ENCODE measurements at regions not wholly inside any gene's neighbourhood (a gene's known extent, or its start where the extent isn't known, plus 50 kb on each side); places are given as distances from the start of the nearest gene placed in this dataset.
"Not testable (repeated sequence)": the region's sequence is repeated elsewhere in the genome, so short reads cannot be mapped to it uniquely, and the experiment has no call there.

- Histone ChIP-seq H3K4me1 (ENCODE audit: control insufficient read depth, insufficient read depth, low read length) (no peaks in the 10 kb centered on the region), H3K27ac (ENCODE audit: low read length) (no peak overlapping the region), H3K4me3 (ENCODE audit: low read length) (no peak overlapping the region), H3K9me3 (ENCODE audit: control insufficient read depth, low read length) (no peaks in the 10 kb centered on the region), H3K27me3 (ENCODE audit: control insufficient read depth, insufficient read depth) (no peaks in the 10 kb centered on the region)
- no peak for ATAC-seq
- DNase-seq, result peak in 2 of 3 donors; percentile 24 to 27
- 76% methylated on average over 25 of the region's 25 CpGs for WGBS
- intact Hi-C loops (cut with DNase I), result loop anchor here in 2 of 4 donors (10.0 kb wide), 1 partner anchor 750 kb away; no protein-coding TSS in a partner anchor
Measured at GRCh38 chr20:29874476-29875202, 1382.8 kb upstream of the DEFB115 start.

DNA sequence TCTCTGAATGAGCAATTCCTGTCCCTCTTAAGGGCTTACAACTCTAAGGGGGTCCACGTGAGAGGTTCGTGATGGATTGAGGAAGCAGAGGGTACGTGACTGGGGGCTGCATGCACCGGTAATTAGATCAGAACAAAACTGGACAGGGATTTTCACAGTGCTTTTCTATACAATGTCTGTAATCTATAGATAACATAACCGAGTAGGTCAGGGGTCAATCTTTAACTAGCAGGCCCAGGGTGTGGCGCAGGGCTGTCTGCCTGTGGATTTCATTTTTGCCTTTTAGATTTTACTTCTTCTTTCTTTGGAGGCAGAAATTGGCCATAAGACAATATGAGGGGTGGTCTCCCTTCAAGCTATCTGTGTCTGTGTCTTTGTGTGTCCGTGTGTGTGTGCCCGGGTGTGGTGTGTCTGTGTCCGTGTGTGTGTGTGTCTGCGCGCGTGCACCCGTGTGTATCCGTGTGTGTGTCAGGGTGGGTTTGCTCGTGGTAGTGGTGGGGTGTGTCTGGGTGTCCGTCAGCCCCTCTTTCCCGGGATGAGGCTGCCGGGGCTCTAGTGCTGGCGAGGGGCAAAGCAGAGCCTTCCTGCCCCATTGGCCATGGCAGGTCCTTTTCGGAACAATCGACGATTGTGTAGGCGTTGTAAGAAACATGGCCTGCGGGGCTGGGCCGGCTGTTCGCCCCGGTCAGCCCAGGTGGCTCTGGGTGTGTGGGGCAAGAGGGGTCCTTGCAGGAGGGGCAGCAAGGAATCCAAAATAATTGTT lies 1382.0 kb upstream of the DEFB115 start:
- intact Hi-C loops (cut with DNase I), result loop anchor here in 2 of 4 donors (10.0 kb wide), 1 partner anchor 751 kb away; no protein-coding TSS in a partner anchor
- H3K27me3 ChIP-seq (ENCODE audit: control insufficient read depth, insufficient read depth); H3K9me3 ChIP-seq (ENCODE audit: control insufficient read depth, low read length); H3K4me3 ChIP-seq (ENCODE audit: low read length); H3K27ac ChIP-seq (ENCODE audit: low read length); H3K4me1 ChIP-seq (ENCODE audit: control insufficient read depth, insufficient read depth, low read length): not testable (repeated sequence)
- ATAC-seq (peak; percentile 64 to 72), DNase-seq (peak in 2 of 3 donors; percentile 7 to 59)
- WGBS, result 80% methylated on average over 27 of the region's 27 CpGs

DNA sequence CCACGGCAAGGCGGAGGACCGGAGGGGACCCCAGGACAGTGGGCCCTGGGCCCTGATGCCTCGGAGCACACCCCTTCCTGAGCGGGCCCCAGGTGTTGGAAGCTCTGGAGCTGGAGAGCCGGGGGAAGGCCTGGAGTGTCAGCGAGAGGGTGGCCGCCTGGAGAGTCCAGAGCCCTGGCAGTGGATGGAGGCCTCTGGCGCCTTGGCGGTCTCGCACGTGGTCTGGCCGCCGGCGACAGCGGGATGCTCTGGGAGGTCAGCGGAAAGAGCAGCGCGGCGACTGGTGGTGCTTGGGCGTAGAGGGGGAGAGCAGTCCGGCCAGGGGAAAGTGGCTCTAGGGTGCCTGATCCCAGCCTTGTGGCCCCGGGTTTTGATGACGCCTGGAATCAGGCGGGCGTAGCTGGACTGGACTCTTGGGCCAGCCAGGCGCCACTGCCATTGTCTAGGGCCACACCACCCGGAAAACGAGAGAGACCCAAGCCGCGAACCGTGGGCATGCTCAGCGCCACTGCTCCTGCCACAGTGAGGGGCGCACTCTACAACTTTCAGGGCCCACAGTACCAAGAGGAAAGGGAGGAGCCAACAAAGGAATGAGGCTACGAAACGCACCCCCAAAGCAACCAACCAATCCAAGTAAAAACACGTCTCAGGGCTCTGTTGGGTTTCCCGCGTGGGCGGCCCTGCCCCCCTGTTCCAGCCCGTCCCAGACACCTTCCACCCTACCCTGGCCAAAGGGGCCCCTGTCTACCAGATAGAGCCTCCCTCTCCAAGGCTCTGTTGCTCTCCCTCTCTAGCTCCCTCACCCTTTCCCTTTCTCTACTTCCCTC lies 1381.2 kb upstream of the DEFB115 start:
- intact Hi-C loops (cut with DNase I), result loop anchor here in 2 of 4 donors (10.0 kb wide), 1 partner anchor 751 kb away; no protein-coding TSS in a partner anchor
- WGBS, result 87% methylated on average over 41 of the region's 41 CpGs
- DNase-seq (peak in 2 of 3 donors; percentile 10 to 57), ATAC-seq (peak; percentile 21 to 32)
- not testable (repeated sequence) for H3K27me3 ChIP-seq (ENCODE audit: control insufficient read depth, insufficient read depth); H3K4me1 ChIP-seq (ENCODE audit: control insufficient read depth, insufficient read depth, low read length); H3K27ac ChIP-seq (ENCODE audit: low read length); H3K4me3 ChIP-seq (ENCODE audit: low read length); H3K9me3 ChIP-seq (ENCODE audit: control insufficient read depth, low read length)

DNA sequence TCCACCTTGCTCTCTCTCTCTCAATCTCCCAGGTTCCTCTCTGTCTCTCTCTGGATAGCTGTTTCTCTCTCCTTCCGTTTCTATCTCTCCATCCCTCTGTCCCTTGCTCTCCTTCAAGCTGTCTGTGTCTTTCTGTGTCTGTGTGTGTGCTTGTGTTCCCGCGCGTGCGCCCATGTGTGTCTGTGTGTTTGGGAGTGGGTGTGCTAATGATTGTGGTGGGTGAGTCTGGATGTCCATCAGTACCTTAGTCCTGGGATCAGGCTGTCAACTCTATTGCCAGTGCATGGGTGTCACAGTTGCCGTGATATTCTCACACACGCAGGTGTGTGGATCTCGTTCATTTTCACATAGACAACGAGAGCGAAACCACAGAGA lies 1380.6 kb upstream of the DEFB115 start:
- H3K27me3 ChIP-seq (ENCODE audit: control insufficient read depth, insufficient read depth), result no peaks in the 10 kb centered on the region
- H3K27ac ChIP-seq (ENCODE audit: low read length), result no peak overlapping the region
- no peaks in the 10 kb centered on the region for H3K9me3 ChIP-seq (ENCODE audit: control insufficient read depth, low read length)
- 81% methylated on average over 10 of the region's 10 CpGs for WGBS
- peak in 2 of 3 donors; percentile 10 to 63 for DNase-seq
- intact Hi-C loops (cut with DNase I), result loop anchor here in 2 of 4 donors (10.0 kb wide), 1 partner anchor 752 kb away; no protein-coding TSS in a partner anchor
- no peak overlapping the region for H3K4me3 ChIP-seq (ENCODE audit: low read length)
- no peaks in the 10 kb centered on the region for H3K4me1 ChIP-seq (ENCODE audit: control insufficient read depth, insufficient read depth, low read length)
- no peak for ATAC-seq

GRCh38 chr20:29877411-29878280 lies 1379.8 kb upstream of the DEFB115 start:
- ATAC-seq; H3K9me3 ChIP-seq (ENCODE audit: control insufficient read depth, low read length); H3K4me3 ChIP-seq (ENCODE audit: low read length); H3K27me3 ChIP-seq (ENCODE audit: control insufficient read depth, insufficient read depth); H3K4me1 ChIP-seq (ENCODE audit: control insufficient read depth, insufficient read depth, low read length); H3K27ac ChIP-seq (ENCODE audit: low read length): not testable (repeated sequence)
- peak; percentile 7 to 56 (median 33) for DNase-seq
- WGBS, result 61% methylated on average over 31 of the region's 31 CpGs
- intact Hi-C loops (cut with DNase I), result loop anchor here in 2 of 4 donors (10.0 kb wide), 1 partner anchor 753 kb away; no protein-coding TSS in a partner anchor

DNA sequence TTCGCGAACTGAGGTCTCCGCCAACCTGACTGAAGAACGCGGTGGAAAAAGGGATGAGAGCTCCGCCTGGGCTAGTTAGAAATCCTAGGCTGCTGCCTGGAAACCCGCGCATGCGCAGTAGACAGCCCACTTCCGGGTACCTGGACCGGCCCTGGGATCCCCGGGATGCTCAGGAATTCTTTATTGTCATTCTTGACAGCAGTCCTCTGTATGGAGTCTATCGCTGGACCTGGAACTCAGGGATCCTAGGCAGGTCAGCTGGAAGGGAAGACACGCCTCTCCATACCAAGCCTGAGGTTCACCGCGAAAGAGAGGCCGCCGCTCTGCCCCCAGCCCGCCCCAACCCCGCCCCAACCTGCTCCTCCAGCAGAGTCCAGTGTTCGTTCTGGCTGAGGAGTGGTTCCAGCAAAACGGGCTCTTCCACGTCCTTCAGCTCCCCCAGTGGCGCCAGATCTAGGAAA lies 1379.2 kb upstream of the DEFB115 start:
- ATAC-seq, result peak; percentile 49 to 67
- peak; percentile 15 to 67 (median 48) for DNase-seq
- 37% methylated on average over 24 of the region's 24 CpGs for WGBS
- Histone ChIP-seq H3K4me1 (ENCODE audit: control insufficient read depth, insufficient read depth, low read length) (no peaks in the 10 kb centered on the region), H3K27me3 (ENCODE audit: control insufficient read depth, insufficient read depth) (no peaks in the 10 kb centered on the region), H3K9me3 (ENCODE audit: control insufficient read depth, low read length) (no peaks in the 10 kb centered on the region), H3K27ac (ENCODE audit: low read length) (no peak overlapping the region), H3K4me3 (ENCODE audit: low read length) (no peak overlapping the region)
- intact Hi-C loops (cut with DNase I), result loop anchor here in 2 of 4 donors (10.0 kb wide), 1 partner anchor 754 kb away; no protein-coding TSS in a partner anchor

- DNase-seq (peak; percentile 8 to 63 (median 52)), ATAC-seq (peak; percentile 61 to 69)
- no peak overlapping the region for H3K4me3 ChIP-seq (ENCODE audit: low read length)
- no peaks in the 10 kb centered on the region for H3K27me3 ChIP-seq (ENCODE audit: control insufficient read depth, insufficient read depth)
- intact Hi-C loops (cut with DNase I), result loop anchor here in 2 of 4 donors (10.0 kb wide), 1 partner anchor 754 kb away; no protein-coding TSS in a partner anchor
- WGBS, result 43% methylated on average over 24 of the region's 24 CpGs
- H3K27ac ChIP-seq (ENCODE audit: low read length), result no peak overlapping the region
- no peaks in the 10 kb centered on the region for H3K9me3 ChIP-seq (ENCODE audit: control insufficient read depth, low read length)
- no peaks in the 10 kb centered on the region for H3K4me1 ChIP-seq (ENCODE audit: control insufficient read depth, insufficient read depth, low read length)
Measured at GRCh38 chr20:29878777-29879442, 1378.6 kb upstream of the DEFB115 start.

DNA sequence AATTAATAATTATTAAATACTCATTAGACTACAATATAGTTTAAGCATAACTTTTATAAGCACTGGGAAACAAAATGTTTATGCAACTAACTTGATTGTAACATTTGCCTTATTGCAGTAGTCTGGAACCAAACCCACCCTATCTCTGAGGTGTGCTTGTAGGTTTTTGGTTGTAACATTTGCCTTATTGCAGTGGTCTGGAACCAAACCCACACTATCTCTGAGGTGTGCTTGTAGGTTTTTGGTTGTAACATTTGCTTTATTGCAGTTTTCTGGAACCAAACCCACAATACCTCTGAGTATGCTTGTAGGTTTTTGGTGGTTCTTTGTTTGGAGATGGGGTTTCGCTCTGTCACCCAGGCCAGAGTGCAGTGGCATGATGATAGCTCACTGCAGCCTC lies 1376.4 kb upstream of the DEFB115 start:
- not testable (repeated sequence) for H3K9me3 ChIP-seq (ENCODE audit: control insufficient read depth, low read length); H3K27me3 ChIP-seq (ENCODE audit: control insufficient read depth, insufficient read depth); H3K27ac ChIP-seq (ENCODE audit: low read length); H3K4me1 ChIP-seq (ENCODE audit: control insufficient read depth, insufficient read depth, low read length); ATAC-seq; H3K4me3 ChIP-seq (ENCODE audit: low read length); DNase-seq
- intact Hi-C loops (cut with DNase I), result loop anchor here in 1 of 4 donors (5.0 kb wide), 1 partner anchor 769 kb away; no protein-coding TSS in a partner anchor
- WGBS, result 78% methylated on average over 1 of the region's 1 CpG

GRCh38 chr20:29883514-29884219 lies 1373.8 kb upstream of the DEFB115 start:
- H3K4me1 ChIP-seq (ENCODE audit: control insufficient read depth, insufficient read depth, low read length); H3K27ac ChIP-seq (ENCODE audit: low read length); H3K27me3 ChIP-seq (ENCODE audit: control insufficient read depth, insufficient read depth); DNase-seq; H3K4me3 ChIP-seq (ENCODE audit: low read length); H3K9me3 ChIP-seq (ENCODE audit: control insufficient read depth, low read length): not testable (repeated sequence)
- WGBS, result 62% methylated on average over 13 of the region's 13 CpGs
- intact Hi-C loops (cut with DNase I), result loop anchor here in 1 of 4 donors (5.0 kb wide), 1 partner anchor 771 kb away; no protein-coding TSS in a partner anchor
- ATAC-seq, result peak in 1 of 2 donors; percentile 53
